ENCODE measurements at regions not wholly inside any gene's neighbourhood (a gene's known extent, or its start where the extent isn't known, plus 50 kb on each side); places are given as distances from the start of the nearest gene placed in this dataset.

GRCh38 chr1:109821831-109822745 lies 58.4 kb upstream of the EPS8L3 start:
- TF ChIP-seq CTCF (IDR thresholded peaks at IDR 0.05): no peak
- Mint-ChIP-seq H3K27me3 (ENCODE audit: low read depth) (no peaks in the 10 kb centered on the region), H3K4me1 (ENCODE audit: low read depth) (peaks cover 53% of the 10 kb centered on the region), H3K27ac (ENCODE audit: unreplicated experiment) (peak overlapping the region; percentile 27), H3K36me3 (ENCODE audit: low read depth) (no peaks in the 10 kb centered on the region), H3K9me3 (ENCODE audit: low read depth) (no peaks in the 10 kb centered on the region), H3K4me3 (ENCODE audit: unreplicated experiment) (no peak overlapping the region)
- DNase-seq (ENCODE audit: low spot score): no peak

DNA sequence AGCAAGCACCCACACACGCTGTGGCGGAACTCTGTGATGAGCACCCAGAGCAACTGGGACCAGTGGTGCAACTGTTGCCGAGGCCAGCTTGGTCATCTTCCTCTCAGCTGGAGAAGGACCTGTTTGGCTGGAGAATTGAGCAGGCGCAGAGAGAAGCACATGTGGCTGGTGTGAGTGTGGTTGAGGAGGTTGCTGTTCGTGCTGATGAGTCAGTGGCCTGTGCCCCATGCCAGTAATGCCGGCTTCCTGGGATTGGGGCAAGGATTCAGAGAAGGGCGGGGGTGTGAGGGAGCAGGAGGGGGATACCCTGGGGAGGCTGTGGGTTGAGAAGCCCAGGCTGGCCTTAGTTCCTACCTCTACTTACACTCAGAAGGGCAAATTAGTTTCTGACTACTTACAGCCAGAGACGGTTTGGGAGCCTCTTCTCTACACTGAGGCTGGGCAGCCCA lies 57.5 kb upstream of the EPS8L3 start:
- H3K27ac Mint-ChIP-seq (ENCODE audit: unreplicated experiment): peak overlapping the region; percentile 69
- no peak for DNase-seq (ENCODE audit: low spot score)
- H3K36me3 Mint-ChIP-seq (ENCODE audit: low read depth): no peaks in the 10 kb centered on the region
- H3K4me3 Mint-ChIP-seq (ENCODE audit: unreplicated experiment): no peak overlapping the region
- peaks cover 61% of the 10 kb centered on the region for H3K4me1 Mint-ChIP-seq (ENCODE audit: low read depth)
- no peak for TF ChIP-seq CTCF (IDR thresholded peaks at IDR 0.05)
- H3K27me3 Mint-ChIP-seq (ENCODE audit: low read depth): no peaks in the 10 kb centered on the region
- H3K9me3 Mint-ChIP-seq (ENCODE audit: low read depth): no peaks in the 10 kb centered on the region

- Mint-ChIP-seq H3K36me3 (ENCODE audit: low read depth) (no peaks in the 10 kb centered on the region), H3K4me3 (ENCODE audit: unreplicated experiment) (no peak overlapping the region), H3K27me3 (ENCODE audit: low read depth) (no peaks in the 10 kb centered on the region), H3K4me1 (ENCODE audit: low read depth) (peaks cover 63% of the 10 kb centered on the region), H3K27ac (ENCODE audit: unreplicated experiment) (no peak overlapping the region), H3K9me3 (ENCODE audit: low read depth) (peaks cover 5% of the 10 kb centered on the region)
- no peak for DNase-seq (ENCODE audit: low spot score)
- no peak for TF ChIP-seq CTCF (IDR thresholded peaks at IDR 0.05)
Observed at GRCh38 chr1:109819906-109820305, 56.2 kb upstream of the EPS8L3 start.

DNA sequence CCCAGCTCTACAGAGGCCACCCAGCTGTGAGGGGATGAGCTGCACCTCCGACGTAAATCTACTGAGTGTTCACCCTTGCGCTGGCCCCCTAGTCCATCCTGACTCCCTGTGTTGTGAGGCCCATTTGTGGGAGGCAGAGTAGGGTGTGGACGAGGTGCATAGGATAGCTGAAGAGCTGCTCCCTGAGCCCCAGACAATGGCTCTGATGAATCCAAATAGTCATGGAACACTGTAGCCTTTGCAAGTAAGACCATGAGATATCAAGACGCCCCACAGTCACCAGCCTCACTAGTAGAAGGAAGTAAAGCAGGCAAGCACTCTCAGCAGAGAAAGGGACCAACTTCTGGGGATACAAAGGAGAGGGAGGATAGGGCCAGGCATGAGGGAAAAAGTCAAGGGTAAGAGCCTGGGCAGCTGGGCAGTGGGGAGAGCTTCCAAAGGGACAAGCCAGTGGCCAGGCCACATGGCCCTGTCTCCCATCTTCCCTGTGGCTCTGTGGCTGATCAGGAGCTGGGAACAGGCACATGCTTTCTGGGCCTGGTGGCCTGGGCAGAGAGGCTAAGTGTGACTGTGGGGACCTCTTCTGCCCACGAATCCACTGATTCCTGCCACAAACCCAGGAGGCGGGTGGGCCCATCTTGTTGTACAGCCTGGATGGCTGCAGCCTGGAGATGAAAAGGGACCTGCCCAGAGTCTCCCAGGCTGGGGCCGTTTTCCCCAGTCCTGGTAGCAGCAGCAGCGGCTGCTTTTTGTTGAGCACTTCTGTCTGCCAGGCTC lies 55.5 kb upstream of the EPS8L3 start:
- DNase-seq (ENCODE audit: low spot score): no peak
- H3K27ac Mint-ChIP-seq (ENCODE audit: unreplicated experiment): peak overlapping the region; percentile 8
- peaks cover 62% of the 10 kb centered on the region for H3K4me1 Mint-ChIP-seq (ENCODE audit: low read depth)
- no peaks in the 10 kb centered on the region for H3K27me3 Mint-ChIP-seq (ENCODE audit: low read depth)
- H3K4me3 Mint-ChIP-seq (ENCODE audit: unreplicated experiment): no peak overlapping the region
- H3K9me3 Mint-ChIP-seq (ENCODE audit: low read depth): peaks cover 5% of the 10 kb centered on the region
- H3K36me3 Mint-ChIP-seq (ENCODE audit: low read depth): no peaks in the 10 kb centered on the region
- TF ChIP-seq CTCF (IDR thresholded peaks at IDR 0.05): no peak

- Mint-ChIP-seq H3K4me3 (ENCODE audit: unreplicated experiment) (no peak overlapping the region), H3K27ac (ENCODE audit: unreplicated experiment) (peak overlapping the region; percentile 8), H3K9me3 (ENCODE audit: low read depth) (peaks cover 5% of the 10 kb centered on the region), H3K36me3 (ENCODE audit: low read depth) (no peaks in the 10 kb centered on the region), H3K4me1 (ENCODE audit: low read depth) (peaks cover 55% of the 10 kb centered on the region), H3K27me3 (ENCODE audit: low read depth) (no peaks in the 10 kb centered on the region)
- no peak for TF ChIP-seq CTCF (IDR thresholded peaks at IDR 0.05)
- no peak for DNase-seq (ENCODE audit: low spot score)
Observed at GRCh38 chr1:109818271-109818987, 54.7 kb upstream of the EPS8L3 start.

All from chondrocyte (in vitro differentiated cells).